ENCODE measurements at regions not wholly inside any gene's neighbourhood (a gene's known extent, or its start where the extent isn't known, plus 50 kb on each side); places are given as distances from the start of the nearest gene placed in this dataset.

GRCh38 chr9:109914280-109915027, 134.5 kb downstream of the PALM2AKAP2 start:
- no peak for DNase-seq

- no peak for DNase-seq
Observed at GRCh38 chr9:109916316-109916715, 136.3 kb downstream of the PALM2AKAP2 start.

- no peak for DNase-seq
Observed at GRCh38 chr9:109918339-109919163, 138.6 kb downstream of the PALM2AKAP2 start.

- DNase-seq = no peak
Observed at GRCh38 chr9:109919736-109920408, 139.9 kb downstream of the PALM2AKAP2 start.

GRCh38 chr9:109922617-109923470, 142.8 kb downstream of the PALM2AKAP2 start:
- DNase-seq = peak in 1 of 3 donors; percentile 52

GRCh38 chr9:109923471-109923760, 143.4 kb downstream of the PALM2AKAP2 start:
- DNase-seq = no peak

GRCh38 chr9:109923806-109924205, 143.8 kb downstream of the PALM2AKAP2 start:
- DNase-seq = no peak

- DNase-seq = no peak
Observed at GRCh38 chr9:109925799-109926198, 145.8 kb downstream of the PALM2AKAP2 start.

GRCh38 chr9:109926421-109926869, 146.4 kb downstream of the PALM2AKAP2 start:
- peak; percentile 85 to 94 (median 87) for DNase-seq

GRCh38 chr9:109931623-109932022, 151.6 kb downstream of the PALM2AKAP2 start:
- no peak for DNase-seq

GRCh38 chr9:109934136-109934856, 154.3 kb downstream of the PALM2AKAP2 start:
- peak; percentile 28 to 74 (median 59) for DNase-seq

GRCh38 chr9:109934857-109935215, 154.8 kb downstream of the PALM2AKAP2 start:
- peak; percentile 34 to 58 (median 43) for DNase-seq

- DNase-seq = no peak
Observed at GRCh38 chr9:109935406-109936087, 155.5 kb downstream of the PALM2AKAP2 start.

GRCh38 chr9:109937861-109938453, 158.0 kb downstream of the PALM2AKAP2 start:
- DNase-seq = no peak

- peak; percentile 21 to 51 (median 38) for DNase-seq
Observed at GRCh38 chr9:109939698-109940342, 159.8 kb downstream of the PALM2AKAP2 start.

- DNase-seq = peak; percentile 38 to 53 (median 50)
Observed at GRCh38 chr9:109940561-109940960, 160.6 kb downstream of the PALM2AKAP2 start.

- no peak for DNase-seq
Observed at GRCh38 chr9:109941771-109942170, 161.8 kb downstream of the PALM2AKAP2 start.

GRCh38 chr9:109945573-109945972, 165.6 kb downstream of the PALM2AKAP2 start:
- no peak for DNase-seq

- DNase-seq = no peak
Observed at GRCh38 chr9:109948453-109948852, 168.5 kb downstream of the PALM2AKAP2 start.

- no peak for DNase-seq
Observed at GRCh38 chr9:109950710-109951443, 170.9 kb downstream of the PALM2AKAP2 start.

All from suppressor macrophage treated with lipopolysaccharide for 1 hour (primary cell).